Endothelial cell (in vitro differentiated cells): ENCODE measurements at regions not wholly inside any gene's neighbourhood (a gene's known extent, or its start where the extent isn't known, plus 50 kb on each side); places are given as distances from the start of the nearest gene placed in this dataset.

Source experiments
- DNase-seq: peaks from one replicate; pipeline ENCODE4 v3.0.0; 2021; ENCODE audit warnings: low spot score
- H3K27ac Mint-ChIP-seq: one replicate; pipeline ENCODE4 v1.8.0; 2021; ENCODE audit warnings: mixed read lengths, inconsistent platforms; ENCODE audit not compliant: unreplicated experiment
- H3K27me3 Mint-ChIP-seq: one replicate; pipeline ENCODE4 v1.8.0; 2021; ENCODE audit warnings: mild to moderate bottlenecking, moderate library complexity, mixed read lengths, inconsistent platforms; ENCODE audit not compliant: unreplicated experiment
- H3K36me3 Mint-ChIP-seq: one replicate; pipeline ENCODE4 v1.8.0; 2021; ENCODE audit warnings: mild to moderate bottlenecking, low read depth, mixed read lengths, inconsistent platforms; ENCODE audit not compliant: unreplicated experiment
- H3K4me1 Mint-ChIP-seq: one replicate; pipeline ENCODE4 v1.8.0; 2021; ENCODE audit warnings: mild to moderate bottlenecking, mixed read lengths, inconsistent platforms; ENCODE audit not compliant: unreplicated experiment
- H3K4me3 Mint-ChIP-seq: one replicate; pipeline ENCODE4 v1.8.0; 2021; ENCODE audit warnings: mild to moderate bottlenecking, mixed read lengths, inconsistent platforms; ENCODE audit not compliant: unreplicated experiment
- H3K9me3 Mint-ChIP-seq: one replicate; pipeline ENCODE4 v1.8.0; 2021; ENCODE audit warnings: mixed read lengths, inconsistent platforms; ENCODE audit not compliant: unreplicated experiment
- CTCF ChIP-seq: fragments of 200-600 bp; sonication (generic); IDR thresholded peaks from one replicate; pipeline ENCODE4 v1.5.0; 2021; ENCODE audit warnings: antibody characterized with exemption; ENCODE audit not compliant: unreplicated experiment

GRCh38 chr21:18663663-18664062 is 260.1 kb upstream of the TMPRSS15 start:
- Mint-ChIP-seq H3K9me3 (no peaks in the 10 kb centered on the region), H3K4me1 (no peaks in the 10 kb centered on the region), H3K27me3 (no peaks in the 10 kb centered on the region), H3K4me3 (no peak overlapping the region), H3K27ac (no peak overlapping the region), H3K36me3 (no peaks in the 10 kb centered on the region)
- TF ChIP-seq CTCF: no peak
- no peak for DNase-seq

- H3K9me3 Mint-ChIP-seq: no peaks in the 10 kb centered on the region
- no peak for TF ChIP-seq CTCF
- H3K36me3 Mint-ChIP-seq: no peaks in the 10 kb centered on the region
- no peaks in the 10 kb centered on the region for H3K4me1 Mint-ChIP-seq
- H3K4me3 Mint-ChIP-seq: no peak overlapping the region
- no peak for DNase-seq
- no peak overlapping the region for H3K27ac Mint-ChIP-seq
- no peaks in the 10 kb centered on the region for H3K27me3 Mint-ChIP-seq
These were observed 263.1 kb upstream of the TMPRSS15 start for GRCh38 chr21:18666725-18667124.

- Mint-ChIP-seq H3K4me1 (no peaks in the 10 kb centered on the region), H3K4me3 (no peak overlapping the region), H3K9me3 (no peaks in the 10 kb centered on the region), H3K27me3 (no peaks in the 10 kb centered on the region), H3K27ac (no peak overlapping the region), H3K36me3 (no peaks in the 10 kb centered on the region)
- TF ChIP-seq CTCF: no peak
- no peak for DNase-seq
These were observed 270.2 kb upstream of the TMPRSS15 start for GRCh38 chr21:18673789-18674188.

GRCh38 chr21:18677632-18678031 is 274.0 kb upstream of the TMPRSS15 start:
- no peak overlapping the region for H3K4me3 Mint-ChIP-seq
- H3K27me3 Mint-ChIP-seq: no peaks in the 10 kb centered on the region
- H3K4me1 Mint-ChIP-seq: no peaks in the 10 kb centered on the region
- DNase-seq: no peak
- TF ChIP-seq CTCF: no peak
- H3K36me3 Mint-ChIP-seq: no peaks in the 10 kb centered on the region
- no peaks in the 10 kb centered on the region for H3K9me3 Mint-ChIP-seq
- no peak overlapping the region for H3K27ac Mint-ChIP-seq

- Mint-ChIP-seq H3K36me3 (no peaks in the 10 kb centered on the region), H3K27me3 (no peaks in the 10 kb centered on the region), H3K9me3 (no peaks in the 10 kb centered on the region), H3K4me3 (no peak overlapping the region), H3K4me1 (peaks cover 6% of the 10 kb centered on the region), H3K27ac (no peak overlapping the region)
- TF ChIP-seq CTCF: no peak
- no peak for DNase-seq
These were observed 302.4 kb upstream of the TMPRSS15 start for GRCh38 chr21:18705971-18706370.
